GM21576 (cell line): ENCODE measurements at regions not wholly inside any gene's neighbourhood (a gene's known extent, or its start where the extent isn't known, plus 50 kb on each side); places are given as distances from the start of the nearest gene placed in this dataset.
"Not testable (repeated sequence)": the region's sequence is repeated elsewhere in the genome, so short reads cannot be mapped to it uniquely, and the experiment has no call there.

Experiments
- ATAC-seq: cut with Tn5 transposase; IDR thresholded peaks from one replicate; pipeline ENCODE4 v1.9.1; 2021; ENCODE audit warnings: mild to moderate bottlenecking, moderate library complexity; ENCODE audit not compliant: unreplicated experiment

- no peak for ATAC-seq
Measured at GRCh38 chr5:106306313-106307028, 1364.3 kb downstream of the EFNA5 start.

GRCh38 chr5:106303911-106304310 lies 1366.8 kb downstream of the EFNA5 start:
- no peak for ATAC-seq

- no peak for ATAC-seq
Measured at GRCh38 chr5:106292654-106293053, 1378.1 kb downstream of the EFNA5 start.

- ATAC-seq = no peak
Measured at GRCh38 chr5:106290841-106291240, 1379.9 kb downstream of the EFNA5 start.

- no peak for ATAC-seq
Measured at GRCh38 chr5:106288979-106289378, 1381.8 kb downstream of the EFNA5 start.

- ATAC-seq = no peak
Measured at GRCh38 chr5:106277540-106278096, 1393.1 kb downstream of the EFNA5 start.

GRCh38 chr5:106269252-106269843 lies 1401.4 kb downstream of the EFNA5 start:
- no peak for ATAC-seq

- ATAC-seq = no peak
Measured at GRCh38 chr5:106267256-106267655, 1403.5 kb downstream of the EFNA5 start.

- ATAC-seq = no peak
Measured at GRCh38 chr5:106262395-106262794, 1408.3 kb downstream of the EFNA5 start.

- not testable (repeated sequence) for ATAC-seq
Measured at GRCh38 chr5:106259431-106260090, 1411.2 kb downstream of the EFNA5 start.

- ATAC-seq = no peak
Measured at GRCh38 chr5:106258591-106259125, 1412.1 kb downstream of the EFNA5 start.

GRCh38 chr5:106254784-106255183 lies 1416.0 kb downstream of the EFNA5 start:
- ATAC-seq = no peak

GRCh38 chr5:106246044-106246745 lies 1424.5 kb downstream of the EFNA5 start:
- ATAC-seq = not testable (repeated sequence)

- ATAC-seq = no peak
Measured at GRCh38 chr5:106241409-106241808, 1429.3 kb downstream of the EFNA5 start.

GRCh38 chr5:106205916-106206571 lies 1464.7 kb downstream of the EFNA5 start:
- no peak for ATAC-seq

GRCh38 chr5:106202035-106202434 lies 1468.7 kb downstream of the EFNA5 start:
- no peak for ATAC-seq

- ATAC-seq = no peak
Measured at GRCh38 chr5:106200971-106201370, 1469.8 kb downstream of the EFNA5 start.

- no peak for ATAC-seq
Measured at GRCh38 chr5:106195679-106196474, 1474.9 kb downstream of the EFNA5 start.

- ATAC-seq = no peak
Measured at GRCh38 chr5:106189121-106189809, 1481.5 kb downstream of the EFNA5 start.
